DOHH2 (cell line): ENCODE measurements at regions not wholly inside any gene's neighbourhood (a gene's known extent, or its start where the extent isn't known, plus 50 kb on each side); places are given as distances from the start of the nearest gene placed in this dataset.

Experiments used
- CTCF ChIP-seq: fragments of 200-600 bp; sonication (generic); IDR thresholded peaks from one replicate; pipeline ENCODE4 v1.5.1; 2014; ENCODE audit warnings: antibody characterized with exemption, mild to moderate bottlenecking, low read depth, low read length; ENCODE audit not compliant: poor library complexity, severe bottlenecking
- EZH2phosphoT487 ChIP-seq: fragments of 200-600 bp; sonication (generic); IDR thresholded peaks from 2 replicates; pipeline ENCODE4 v1.6.1; 2017; ENCODE audit warnings: borderline replicate concordance, mild to moderate bottlenecking, antibody characterized with exemption, low read length, moderate library complexity, mixed read lengths

GRCh38 chr2:149720615-149721014, 133.0 kb upstream of the MMADHC start:
- TF ChIP-seq CTCF: no peak
- TF ChIP-seq EZH2phosphoT487: no peak
